Fibroblast of villous mesenchyme (primary cell): ENCODE measurements at regions not wholly inside any gene's neighbourhood (a gene's known extent, or its start where the extent isn't known, plus 50 kb on each side); places are given as distances from the start of the nearest gene placed in this dataset.

Experiments used
- DNase-seq: peaks from one replicate; pipeline ENCODE4 v3.0.0-alpha.2; 2010; ENCODE audit warnings: low read depth
- H3K4me3 ChIP-seq: 2 replicates; pipeline ENCODE4 v1.5.1; 2011; ENCODE audit warnings: low read depth, mild to moderate bottlenecking, low read length
- CTCF ChIP-seq: IDR thresholded peaks from 2 replicates; pipeline ENCODE4 v1.5.1; 2012; ENCODE audit warnings: low read depth, mild to moderate bottlenecking, low read length; ENCODE audit not compliant: insufficient read depth

- DNase-seq: peak; percentile 71
- TF ChIP-seq CTCF: no peak
- no peak overlapping the region for H3K4me3 ChIP-seq
Observed at GRCh38 chr17:69714669-69715068, 300.2 kb downstream of the MAP2K6 start.

GRCh38 chr17:69715656-69716055 lies 301.2 kb downstream of the MAP2K6 start:
- no peak overlapping the region for H3K4me3 ChIP-seq
- no peak for TF ChIP-seq CTCF
- DNase-seq: no peak

GRCh38 chr17:69716556-69716955 lies 302.1 kb downstream of the MAP2K6 start:
- peak; percentile 54 for DNase-seq
- H3K4me3 ChIP-seq: no peak overlapping the region
- TF ChIP-seq CTCF: no peak

- no peak for DNase-seq
- H3K4me3 ChIP-seq: no peak overlapping the region
- no peak for TF ChIP-seq CTCF
Observed at GRCh38 chr17:69717214-69717613, 302.7 kb downstream of the MAP2K6 start.

GRCh38 chr17:69717819-69718218 lies 303.3 kb downstream of the MAP2K6 start:
- no peak for DNase-seq
- H3K4me3 ChIP-seq: no peak overlapping the region
- no peak for TF ChIP-seq CTCF

- no peak for DNase-seq
- TF ChIP-seq CTCF: peak; percentile 8
- no peak overlapping the region for H3K4me3 ChIP-seq
Observed at GRCh38 chr17:69719474-69720048, 305.1 kb downstream of the MAP2K6 start.

GRCh38 chr17:69722518-69722917 lies 308.0 kb downstream of the MAP2K6 start:
- TF ChIP-seq CTCF: no peak
- H3K4me3 ChIP-seq: no peak overlapping the region
- no peak for DNase-seq
